ENCODE measurements at regions not wholly inside any gene's neighbourhood (a gene's known extent, or its start where the extent isn't known, plus 50 kb on each side); places are given as distances from the start of the nearest gene placed in this dataset.
"Not testable (repeated sequence)": the region's sequence is repeated elsewhere in the genome, so short reads cannot be mapped to it uniquely, and the experiment has no call there.

- no peak for TF ChIP-seq CTCF (IDR thresholded peaks at IDR 0.05)
- H3K4me1 ChIP-seq, result no peaks in the 10 kb centered on the region
- 16 to 25% methylated on average over 2 of the region's 2 CpGs for WGBS, 2 donors
- DNase-seq (peak in 1 of 6 donors; percentile 6), ATAC-seq (peak in 2 of 4 donors; percentile 53 to 73), FAIRE-seq (no peak)
- intact Hi-C loops (cut with DNase I), result no loop called here
- no peaks in the 10 kb centered on the region for H3K9me3 ChIP-seq
- no peak overlapping the region for H3K27ac ChIP-seq
- no peak overlapping the region for H3K4me3 ChIP-seq
- no peaks in the 10 kb centered on the region for H3K27me3 ChIP-seq
- H3K36me3 ChIP-seq, result no peaks in the 10 kb centered on the region
Measured at GRCh38 chr16:86229283-86229682, 281.0 kb upstream of the FOXF1 start.

- DNase-seq, result peak in 1 of 6 donors; percentile 1
- no peak for ATAC-seq
- no peak overlapping the region for H3K27ac ChIP-seq
- TF ChIP-seq CTCF (IDR thresholded peaks at IDR 0.05), result no peak
- H3K27me3 ChIP-seq, result no peaks in the 10 kb centered on the region
- no peaks in the 10 kb centered on the region for H3K9me3 ChIP-seq
- no peaks in the 10 kb centered on the region for H3K4me1 ChIP-seq
- H3K4me3 ChIP-seq, result no peak overlapping the region
- H3K36me3 ChIP-seq, result no peaks in the 10 kb centered on the region
- intact Hi-C loops (cut with DNase I), result no loop called here
- no peak for FAIRE-seq
- WGBS, 2 donors, result 86 to 87% methylated on average over 22 of the region's 22 CpGs
Measured at GRCh38 chr16:86229866-86230656, 280.3 kb upstream of the FOXF1 start.

- Histone ChIP-seq H3K4me1 (no peaks in the 10 kb centered on the region), H3K4me3 (no peak overlapping the region), H3K36me3 (no peaks in the 10 kb centered on the region), H3K9me3 (no peaks in the 10 kb centered on the region), H3K27me3 (no peaks in the 10 kb centered on the region), H3K27ac (no peak overlapping the region)
- intact Hi-C loops (cut with DNase I), result no loop called here
- peak in 1 of 6 donors; percentile 6 for DNase-seq
- no peak for TF ChIP-seq CTCF (IDR thresholded peaks at IDR 0.05)
- 81 to 89% methylated on average over 11 of the region's 11 CpGs for WGBS, 2 donors
- no peak for FAIRE-seq
- no peak for ATAC-seq
Measured at GRCh38 chr16:86231321-86231995, 278.9 kb upstream of the FOXF1 start.

- no peak for TF ChIP-seq CTCF (IDR thresholded peaks at IDR 0.05)
- intact Hi-C loops (cut with DNase I), result no loop called here
- WGBS, 2 donors, result 82 to 89% methylated on average over 9 of the region's 9 CpGs
- no peak for FAIRE-seq
- H3K36me3 ChIP-seq, result no peaks in the 10 kb centered on the region
- no peaks in the 10 kb centered on the region for H3K27me3 ChIP-seq
- H3K4me3 ChIP-seq, result no peak overlapping the region
- no peaks in the 10 kb centered on the region for H3K9me3 ChIP-seq
- H3K27ac ChIP-seq, result no peak overlapping the region
- H3K4me1 ChIP-seq, result no peaks in the 10 kb centered on the region
- DNase-seq, result no peak
- no peak for ATAC-seq
Measured at GRCh38 chr16:86231996-86232350, 278.4 kb upstream of the FOXF1 start.

GRCh38 chr16:86232496-86232895, 277.8 kb upstream of the FOXF1 start:
- no peak for TF ChIP-seq CTCF (IDR thresholded peaks at IDR 0.05)
- Histone ChIP-seq H3K4me3 (no peak overlapping the region), H3K36me3 (no peaks in the 10 kb centered on the region), H3K27ac (no peak overlapping the region), H3K9me3 (no peaks in the 10 kb centered on the region), H3K27me3 (no peaks in the 10 kb centered on the region), H3K4me1 (no peaks in the 10 kb centered on the region)
- no peak for FAIRE-seq
- ATAC-seq, result no peak
- intact Hi-C loops (cut with DNase I), result no loop called here
- 88 to 93% methylated on average over 9 of the region's 9 CpGs for WGBS, 2 donors
- no peak for DNase-seq

GRCh38 chr16:86233506-86233905, 276.8 kb upstream of the FOXF1 start:
- DNase-seq, result not testable (repeated sequence)
- 68 to 71% methylated on average over 4 to 15 of the region's 15 CpGs for WGBS, 2 donors

More at GRCh38 chr16:86233506-86233905, 276.8 kb upstream of the FOXF1 start:
- FAIRE-seq; H3K36me3 ChIP-seq; H3K27ac ChIP-seq; H3K9me3 ChIP-seq; H3K27me3 ChIP-seq; H3K4me1 ChIP-seq; ATAC-seq; H3K4me3 ChIP-seq; intact Hi-C loops (cut with DNase I): not testable (repeated sequence)

All from pancreas (tissue), 10 donors.